T47D (cell line): ENCODE measurements at regions not wholly inside any gene's neighbourhood (a gene's known extent, or its start where the extent isn't known, plus 50 kb on each side); places are given as distances from the start of the nearest gene placed in this dataset.

Experiments
- DNase-seq, 2 experiments: peaks; one replicate each; pipeline versions ENCODE4 v3.0.0 to v3.0.0-alpha.2; 2011 to 2012; ENCODE audit warnings: low read depth in 1 of 2, low spot score in 1 of 2
- JUND ChIP-seq: IDR thresholded peaks from 2 replicates; pipeline ENCODE4 v1.6.1; 2012; ENCODE audit warnings: low read depth
- in situ Hi-C: cut with HindIII; loops from 2 replicates; pipeline ENCODE4 v1.10.0; 2016; ENCODE audit warnings: low sequenced_read_pairs, low pct_unique_long_range_greater_than_20kb

DNA sequence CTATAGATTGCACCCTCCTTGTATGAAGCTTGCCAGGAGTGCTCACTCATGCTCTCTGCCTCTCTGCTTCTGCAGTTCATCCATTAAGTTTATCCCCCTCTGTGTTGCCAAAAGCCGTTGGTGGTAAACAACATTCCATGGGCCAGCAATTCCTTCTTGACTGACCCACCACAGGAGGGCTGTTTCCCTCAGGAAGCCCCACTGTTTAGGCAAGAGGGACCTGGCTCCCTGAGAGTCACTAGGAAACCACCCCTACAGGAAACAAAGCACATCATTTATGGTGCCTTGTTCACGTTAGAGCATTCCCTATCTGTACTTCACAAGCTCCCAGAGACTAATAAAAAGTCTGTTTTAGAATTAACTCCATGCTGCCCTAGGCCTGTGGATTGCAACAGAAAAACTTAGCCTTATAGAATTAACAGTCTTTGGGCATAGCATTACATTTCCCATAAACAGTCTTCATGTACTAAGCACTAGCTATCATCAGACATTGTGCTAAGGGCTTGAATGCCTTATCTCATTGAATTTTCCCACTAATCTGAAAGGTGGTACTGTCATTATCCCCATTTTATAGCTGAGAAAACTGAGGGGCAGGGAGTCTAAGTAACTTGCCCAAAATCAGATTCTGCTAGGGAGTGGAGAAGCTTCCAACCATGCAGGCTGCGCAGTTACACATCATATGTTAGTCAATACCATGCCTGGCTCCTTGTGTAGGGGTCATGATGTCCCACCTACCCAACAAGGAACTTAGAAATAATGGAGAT, 149.9 kb downstream of the SHQ1 start:
- DNase-seq, result no peak
- no peak for TF ChIP-seq JUND
- in situ Hi-C loops, result no loop called here

- in situ Hi-C loops, result no loop called here
- no peak for TF ChIP-seq JUND
- DNase-seq, result no peak
Observed at GRCh38 chr3:72697717-72698116, 150.5 kb downstream of the SHQ1 start.

DNA sequence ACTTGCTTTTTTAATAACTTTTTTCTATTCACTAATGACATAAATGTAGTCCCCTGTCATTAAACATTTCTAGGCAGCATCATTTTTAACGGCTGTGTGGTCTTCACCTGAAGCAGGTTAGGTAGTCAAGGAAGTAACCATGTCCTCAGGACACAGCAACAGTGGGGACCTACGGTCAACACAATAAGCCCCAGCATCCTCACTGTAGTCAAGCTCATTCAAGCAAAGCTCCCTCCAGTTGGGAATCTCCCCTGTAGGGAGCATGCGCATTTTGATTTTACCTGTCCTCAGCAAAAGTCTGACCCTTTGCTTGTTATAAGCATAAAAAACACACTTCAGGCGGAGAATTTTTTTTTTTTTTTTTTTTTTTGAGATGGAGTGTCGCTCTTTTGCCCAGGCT, 151.4 kb downstream of the SHQ1 start:
- TF ChIP-seq JUND, result no peak
- no peak for DNase-seq
- in situ Hi-C loops, result no loop called here

GRCh38 chr3:72694398-72694797, 153.8 kb downstream of the SHQ1 start:
- in situ Hi-C loops, result no loop called here
- no peak for DNase-seq
- no peak for TF ChIP-seq JUND

- in situ Hi-C loops, result no loop called here
- no peak for TF ChIP-seq JUND
- no peak for DNase-seq
Observed at GRCh38 chr3:72692990-72693389, 155.3 kb downstream of the SHQ1 start.

DNA sequence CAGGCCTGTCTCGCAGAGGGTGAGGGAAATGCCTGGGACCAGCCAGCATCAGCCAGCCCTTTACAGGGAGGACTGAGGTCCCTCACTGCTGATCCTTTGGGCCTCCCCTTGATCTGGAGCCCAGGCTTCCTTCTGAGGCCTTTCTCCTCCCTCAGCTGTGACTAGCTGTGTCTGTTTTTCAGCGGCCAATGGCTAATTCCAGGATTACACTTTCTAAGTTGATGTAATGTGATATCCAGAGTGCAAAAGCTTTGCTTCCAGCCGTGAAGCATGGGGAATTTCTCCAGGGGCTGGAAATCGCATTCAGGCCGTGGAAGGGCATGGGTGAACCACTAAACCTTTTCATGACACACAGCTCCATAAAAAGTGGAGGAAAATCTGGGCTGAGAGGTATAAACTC, 157.6 kb downstream of the SHQ1 start:
- no peak for DNase-seq
- TF ChIP-seq JUND, result no peak
- in situ Hi-C loops, result no loop called here

GRCh38 chr3:72682936-72683452, 165.3 kb downstream of the SHQ1 start:
- no peak for TF ChIP-seq JUND
- in situ Hi-C loops, result no loop called here
- no peak for DNase-seq

- in situ Hi-C loops, result no loop called here
- DNase-seq, result no peak
- no peak for TF ChIP-seq JUND
Observed at GRCh38 chr3:72681598-72681997, 166.6 kb downstream of the SHQ1 start.

DNA sequence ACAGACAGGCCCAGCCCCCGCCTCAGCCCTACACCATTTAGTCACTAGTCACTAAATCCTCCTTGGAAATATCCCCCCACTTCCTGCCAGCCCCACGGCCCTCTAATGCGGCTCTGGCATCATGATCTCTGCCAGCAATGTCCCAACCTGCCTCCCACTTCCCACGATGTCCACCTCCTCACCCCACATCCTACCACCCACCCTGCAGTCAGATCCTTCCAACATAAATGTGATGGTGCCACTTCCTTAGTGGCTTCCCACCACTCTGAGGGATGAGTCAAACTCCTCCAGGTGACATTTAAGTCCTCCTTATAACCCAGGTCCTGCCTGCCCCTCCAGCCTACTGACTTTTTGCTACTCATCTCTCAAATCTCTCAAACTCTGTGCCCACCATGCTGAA, 167.5 kb downstream of the SHQ1 start:
- TF ChIP-seq JUND, result no peak
- DNase-seq, result no peak
- in situ Hi-C loops, result no loop called here

- TF ChIP-seq JUND, result no peak
- in situ Hi-C loops, result no loop called here
- DNase-seq, result no peak
Observed at GRCh38 chr3:72679540-72680198, 168.6 kb downstream of the SHQ1 start.

DNA sequence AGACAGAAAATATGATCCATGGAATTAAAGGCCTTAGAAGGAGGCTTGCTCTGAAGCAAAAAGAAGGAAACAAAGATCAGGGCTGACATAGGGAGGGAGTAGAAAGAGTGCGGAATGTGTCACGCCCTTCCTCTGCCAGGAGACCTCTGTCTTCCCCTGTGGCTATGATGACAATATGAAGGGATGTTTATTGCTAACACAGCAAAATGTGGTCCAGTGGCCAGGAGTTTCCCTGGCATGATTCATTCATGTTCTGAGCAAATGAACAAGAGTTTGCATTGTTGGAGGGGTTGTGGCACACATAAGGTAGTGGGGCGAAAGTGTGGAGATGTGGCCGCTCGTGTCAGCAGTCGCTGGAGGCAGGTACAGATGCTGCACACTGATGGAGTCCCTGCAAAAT, 169.4 kb downstream of the SHQ1 start:
- DNase-seq, result no peak
- in situ Hi-C loops, result no loop called here
- no peak for TF ChIP-seq JUND

DNA sequence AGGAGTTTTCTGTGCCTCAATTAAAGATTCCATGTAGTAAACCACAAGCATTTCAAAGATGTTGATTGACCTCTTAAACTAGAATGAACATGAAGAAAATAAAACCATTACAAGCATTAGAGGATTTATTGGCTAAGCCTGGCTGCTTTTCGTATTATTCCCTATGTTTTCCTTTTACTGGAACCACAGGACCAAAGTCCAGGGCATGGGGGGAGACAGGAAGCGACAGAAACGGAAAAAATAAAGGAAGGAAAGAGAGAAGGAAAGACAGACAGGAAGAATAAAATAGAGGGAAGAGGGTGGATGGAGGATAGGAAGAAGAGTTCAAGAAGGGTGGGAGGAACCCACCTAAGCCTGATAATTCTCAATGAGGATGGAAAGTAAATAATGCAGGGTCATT, 169.9 kb downstream of the SHQ1 start:
- DNase-seq, result no peak
- TF ChIP-seq JUND, result no peak
- in situ Hi-C loops, result no loop called here

GRCh38 chr3:72675243-72675642, 173.0 kb downstream of the SHQ1 start:
- no peak for TF ChIP-seq JUND
- no peak for DNase-seq
- in situ Hi-C loops, result no loop called here
